GM19455 (cell line): ENCODE measurements at regions not wholly inside any gene's neighbourhood (a gene's known extent, or its start where the extent isn't known, plus 50 kb on each side); places are given as distances from the start of the nearest gene placed in this dataset.

Experiments
- ATAC-seq: cut with Tn5 transposase; IDR thresholded peaks from one replicate; pipeline ENCODE4 v1.9.1; 2021; ENCODE audit not compliant: unreplicated experiment

DNA sequence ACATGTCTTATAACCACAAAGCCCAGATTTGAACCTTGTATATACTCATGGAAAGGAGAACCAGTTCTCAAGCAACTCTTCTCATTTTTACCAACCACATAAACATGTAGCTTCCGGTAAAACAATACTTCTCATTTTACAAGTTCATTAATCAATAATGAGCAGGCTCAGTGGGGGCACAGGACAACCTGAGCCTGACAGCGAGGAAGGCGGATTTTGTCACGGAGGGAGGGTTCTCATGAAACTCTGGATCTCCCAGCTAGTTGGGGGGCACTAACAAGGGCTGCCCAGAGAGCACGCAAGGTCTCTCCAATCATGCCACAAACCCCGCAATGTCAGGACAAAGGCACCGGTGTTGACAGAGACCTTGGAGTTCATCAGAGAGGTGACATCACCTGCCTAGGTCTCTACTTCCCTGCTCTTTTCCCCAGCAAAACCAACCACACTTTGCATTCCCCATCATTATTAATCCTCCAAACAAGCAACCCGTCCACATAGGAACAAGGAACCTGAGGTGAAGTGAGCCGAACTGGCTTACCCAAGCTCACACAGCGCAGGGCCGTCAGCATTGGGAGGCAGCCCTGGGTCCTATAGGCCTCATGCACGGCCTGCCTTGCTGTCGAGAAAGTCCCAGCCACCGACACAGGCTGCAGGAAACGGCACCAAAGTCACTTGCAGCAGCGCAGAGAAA, 192.1 kb upstream of the KLF14 start:
- ATAC-seq = no peak

DNA sequence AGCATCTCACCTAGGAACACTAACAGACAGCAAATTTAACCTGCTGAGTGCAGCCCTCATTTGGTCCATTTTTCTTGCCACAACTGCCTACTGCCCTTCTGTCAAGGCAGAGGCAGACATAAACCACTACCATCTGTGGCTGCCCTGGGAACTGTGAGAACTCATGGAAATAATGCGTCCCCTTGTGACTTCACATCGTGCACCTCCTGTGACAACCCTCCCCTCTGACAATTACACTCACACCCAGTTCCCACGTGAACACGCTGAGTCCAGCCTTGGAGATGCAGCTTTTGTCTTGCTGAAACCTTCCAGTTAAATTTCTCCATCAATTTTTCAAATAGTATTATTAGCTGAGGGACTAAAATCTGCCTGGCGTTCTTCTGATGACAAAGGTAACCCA, 193.1 kb upstream of the KLF14 start:
- ATAC-seq = no peak

DNA sequence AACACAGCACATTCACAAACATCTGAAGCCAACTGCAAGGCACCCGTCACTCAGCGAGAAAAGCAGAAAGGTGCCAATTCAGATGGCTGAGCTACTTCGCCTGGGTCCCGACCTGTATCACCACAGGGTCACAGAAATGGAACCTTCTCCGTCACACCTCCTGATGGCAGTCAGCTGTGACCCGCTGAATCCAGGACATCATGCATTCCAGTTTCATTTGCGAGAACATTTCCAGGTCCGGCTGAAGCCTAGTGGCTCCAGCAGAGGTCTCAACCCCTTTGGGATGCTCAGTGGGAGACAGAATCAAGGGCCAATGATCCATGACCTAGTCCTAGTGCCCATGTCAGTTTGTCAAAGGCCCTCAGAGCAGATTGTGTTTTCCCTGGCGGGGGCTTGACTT, 193.6 kb upstream of the KLF14 start:
- ATAC-seq = no peak

DNA sequence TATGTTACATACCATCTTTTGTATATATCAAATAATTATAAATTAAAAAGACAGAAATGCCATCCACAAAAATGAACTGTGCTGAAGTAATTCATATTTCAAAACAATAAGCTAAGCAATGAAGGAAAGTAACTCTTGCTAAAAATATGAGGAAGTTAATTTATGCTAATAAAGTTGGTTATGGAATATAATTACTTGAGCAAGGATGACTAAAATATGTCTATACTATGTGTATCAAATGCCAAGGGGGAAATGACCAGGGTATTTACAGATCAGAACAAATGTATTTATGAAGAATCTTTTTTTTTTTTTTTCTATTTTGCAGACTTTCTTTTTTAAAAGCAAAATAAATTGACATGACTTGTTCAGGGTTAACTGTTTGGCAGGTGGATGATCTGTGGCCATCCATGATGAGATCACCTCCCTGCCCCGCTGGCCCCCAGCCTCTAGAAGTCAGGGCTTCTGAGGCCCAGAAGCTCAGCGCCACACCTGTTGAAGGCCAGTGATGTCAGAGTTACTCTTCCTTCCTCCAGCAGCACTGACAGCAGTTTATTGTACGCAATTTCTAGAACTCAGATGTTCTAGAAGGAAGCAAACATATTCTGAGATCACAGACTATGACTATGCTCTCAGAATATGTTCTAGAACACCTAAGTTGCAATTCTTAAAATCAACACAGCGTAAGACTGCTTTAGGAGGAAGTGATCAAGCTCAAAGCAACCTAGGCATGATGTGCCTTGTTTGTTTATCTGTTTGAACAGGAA, 196.1 kb upstream of the KLF14 start:
- no peak for ATAC-seq

- ATAC-seq = no peak
Measured at GRCh38 chr7:130930681-130931080, 196.7 kb upstream of the KLF14 start.

- ATAC-seq = no peak
Measured at GRCh38 chr7:130931423-130931822, 197.4 kb upstream of the KLF14 start.

- ATAC-seq = no peak
Measured at GRCh38 chr7:130932088-130932487, 198.1 kb upstream of the KLF14 start.

DNA sequence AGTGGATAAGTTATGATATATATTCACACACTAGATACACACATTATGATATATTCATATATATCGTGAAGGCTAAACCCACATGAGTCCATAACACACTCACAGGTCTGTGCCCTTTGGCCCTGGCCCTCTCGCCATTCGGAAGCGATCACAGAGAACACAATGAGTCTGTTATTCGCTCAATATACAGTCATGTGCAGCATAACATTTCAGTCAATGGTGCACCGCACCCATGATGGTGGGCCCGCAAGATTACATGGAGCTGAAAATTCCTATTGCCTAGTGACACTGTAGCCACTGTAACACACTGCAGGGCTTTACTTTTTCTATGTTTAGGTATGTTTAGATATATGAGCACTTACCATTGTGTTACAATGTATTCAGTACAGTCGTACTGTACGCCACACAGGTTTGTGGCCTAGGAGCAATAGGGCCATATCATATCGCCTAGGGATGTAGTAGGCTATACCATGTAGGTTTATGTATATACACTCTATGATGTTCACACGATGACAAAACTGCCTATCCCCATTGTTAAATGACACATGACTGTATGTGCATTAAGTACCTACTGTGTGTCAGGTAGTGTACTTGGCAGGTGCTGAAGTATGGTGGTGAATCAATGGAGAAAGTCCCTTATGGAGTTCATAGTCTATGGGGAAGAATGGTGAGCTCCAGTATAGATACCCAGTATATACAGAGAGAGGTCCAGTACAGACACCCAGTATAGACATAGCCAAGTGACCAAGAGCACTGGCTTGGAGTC, 198.8 kb upstream of the KLF14 start:
- ATAC-seq = no peak

DNA sequence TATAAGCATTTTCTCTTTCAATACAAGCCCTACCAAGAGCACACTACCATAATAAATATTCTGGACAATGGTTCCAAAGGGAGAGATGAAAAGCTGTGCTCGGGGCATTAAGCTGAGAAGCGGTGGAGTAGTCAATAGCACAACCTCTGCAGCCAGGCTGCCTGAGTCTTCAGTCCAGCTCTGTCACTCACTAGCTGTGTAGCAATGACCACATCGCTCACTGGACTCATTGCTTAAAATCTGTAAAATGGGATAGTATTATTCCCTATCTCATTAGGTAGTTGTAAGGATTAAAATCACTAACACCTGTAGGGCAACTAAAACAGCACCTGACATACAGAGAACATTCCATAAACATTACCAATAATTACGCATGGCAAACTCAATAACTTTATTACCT, 199.9 kb upstream of the KLF14 start:
- ATAC-seq = no peak

- no peak for ATAC-seq
Measured at GRCh38 chr7:130935564-130936157, 201.7 kb upstream of the KLF14 start.

- ATAC-seq = no peak
Measured at GRCh38 chr7:130936202-130936931, 202.4 kb upstream of the KLF14 start.

DNA sequence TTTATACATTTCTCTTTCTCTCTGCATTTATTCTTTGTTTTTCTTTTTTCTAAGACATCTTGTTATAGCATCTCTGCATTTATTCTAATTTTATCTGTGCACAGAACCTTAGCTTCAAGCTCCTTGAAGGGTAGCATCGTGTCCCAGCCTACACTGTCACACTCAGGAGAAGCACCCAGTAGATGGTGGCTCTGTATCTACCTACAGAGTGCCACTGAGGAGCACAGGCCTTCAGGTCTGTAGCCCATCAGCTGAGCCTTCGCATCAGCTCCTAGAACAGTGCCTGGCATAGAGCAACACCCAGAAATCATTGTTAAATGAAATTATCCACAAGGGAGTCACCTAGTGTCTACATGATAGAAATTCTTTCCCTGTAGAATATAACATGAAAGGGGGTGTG, 203.0 kb upstream of the KLF14 start:
- no peak for ATAC-seq

DNA sequence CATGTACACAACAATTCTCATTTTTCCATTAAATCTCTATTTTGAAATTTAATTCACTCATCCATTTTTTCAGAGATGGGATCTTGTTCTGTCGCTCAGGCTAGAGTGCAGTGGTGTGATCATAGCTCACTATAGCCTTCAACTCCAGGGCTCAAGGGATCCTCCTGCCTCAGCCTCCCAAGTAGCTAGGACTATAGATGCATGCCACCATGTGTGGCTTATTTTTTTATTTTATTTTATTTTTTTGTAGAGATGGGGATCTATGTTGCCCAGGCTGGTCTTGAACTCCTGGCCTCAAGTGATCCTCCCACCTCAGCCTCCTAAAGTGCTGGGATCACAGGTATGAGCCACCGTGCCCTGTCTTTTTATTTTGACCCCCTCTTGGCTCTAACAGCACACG, 203.8 kb upstream of the KLF14 start:
- ATAC-seq = no peak

DNA sequence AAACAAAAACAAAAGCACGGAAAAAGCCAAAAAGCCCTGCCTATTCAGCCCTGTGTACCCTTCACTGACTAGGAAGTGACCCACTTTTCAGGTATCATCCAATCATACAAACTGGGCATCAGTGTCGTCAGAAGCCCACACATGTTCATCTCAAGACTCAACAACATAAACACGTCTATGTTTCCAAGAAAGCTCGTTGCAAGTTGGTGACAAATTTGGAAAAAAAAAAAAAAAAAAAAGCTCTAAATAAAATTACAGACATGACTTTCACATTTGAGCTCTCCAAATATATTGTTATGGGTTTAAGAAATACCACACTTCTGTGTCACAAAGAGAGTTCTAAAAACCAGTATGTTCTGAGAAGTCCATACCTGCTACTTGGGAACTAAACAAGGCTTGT, 204.7 kb upstream of the KLF14 start:
- ATAC-seq = no peak

GRCh38 chr7:130939321-130940095, 205.5 kb upstream of the KLF14 start:
- ATAC-seq = no peak

- ATAC-seq = no peak
Measured at GRCh38 chr7:130940326-130940725, 206.3 kb upstream of the KLF14 start.

GRCh38 chr7:130940907-130941306, 206.9 kb upstream of the KLF14 start:
- ATAC-seq = no peak

DNA sequence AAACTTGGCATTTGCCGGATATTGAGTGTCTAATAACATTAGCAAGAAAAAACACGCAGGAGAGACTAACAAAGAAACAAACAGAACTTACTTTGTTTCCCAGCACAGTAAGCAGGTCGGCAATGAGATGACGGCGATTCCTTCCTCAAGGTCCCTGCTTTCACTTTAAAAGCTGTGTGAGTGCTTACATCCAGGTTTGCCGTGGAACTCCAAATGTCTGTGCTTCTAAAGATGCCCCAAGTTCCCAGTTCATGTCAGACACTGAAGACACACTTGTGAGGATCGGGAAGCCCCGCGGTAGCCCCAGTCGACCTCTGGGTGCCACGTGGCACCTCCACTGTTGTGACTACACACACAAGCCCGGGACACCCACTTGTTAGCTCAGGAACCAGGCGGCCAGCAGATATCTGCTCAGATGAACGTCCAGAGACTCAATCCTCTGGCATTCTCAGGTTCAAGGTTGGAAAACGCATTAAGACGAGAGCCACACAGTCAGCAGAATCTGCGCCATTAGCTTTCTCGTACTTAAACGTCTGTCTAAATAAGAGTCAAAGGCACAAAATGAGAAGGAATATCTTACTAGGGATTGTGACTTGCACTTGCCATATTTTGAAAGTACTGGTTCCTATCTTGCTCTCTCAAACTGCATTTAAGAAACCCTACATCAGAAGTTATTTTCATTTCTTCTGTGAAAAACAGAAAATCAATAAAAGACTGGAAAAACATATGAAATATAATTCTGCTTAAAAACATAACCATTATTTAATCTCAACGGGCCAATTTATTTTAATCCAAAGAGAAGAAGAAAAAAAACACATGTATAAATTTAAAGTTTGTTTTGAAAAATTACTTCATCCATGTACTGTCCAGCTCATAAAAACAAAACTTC, 207.6 kb upstream of the KLF14 start:
- no peak for ATAC-seq
